HG03139 (cell line): ENCODE measurements at regions not wholly inside any gene's neighbourhood (a gene's known extent, or its start where the extent isn't known, plus 50 kb on each side); places are given as distances from the start of the nearest gene placed in this dataset.

ENCODE experiments used
- ATAC-seq: cut with Tn5 transposase; IDR thresholded peaks from one replicate; pipeline ENCODE4 v1.9.1; 2021; ENCODE audit not compliant: unreplicated experiment

GRCh38 chr6:140138311-140139010 lies 764.0 kb upstream of the CITED2 start:
- no peak for ATAC-seq

- no peak for ATAC-seq
These were observed 759.8 kb upstream of the CITED2 start for GRCh38 chr6:140134224-140134623.

- ATAC-seq, result no peak
These were observed 755.6 kb upstream of the CITED2 start for GRCh38 chr6:140130074-140130473.

- no peak for ATAC-seq
These were observed 750.0 kb upstream of the CITED2 start for GRCh38 chr6:140124498-140124897.

- no peak for ATAC-seq
These were observed 733.7 kb upstream of the CITED2 start for GRCh38 chr6:140108167-140108566.

- ATAC-seq, result no peak
These were observed 732.8 kb upstream of the CITED2 start for GRCh38 chr6:140107216-140107615.

- ATAC-seq, result no peak
These were observed 731.4 kb upstream of the CITED2 start for GRCh38 chr6:140105857-140106256.

GRCh38 chr6:140105241-140105640 lies 730.8 kb upstream of the CITED2 start:
- no peak for ATAC-seq

GRCh38 chr6:140101818-140102217 lies 727.4 kb upstream of the CITED2 start:
- ATAC-seq, result no peak

GRCh38 chr6:140101367-140101766 lies 726.9 kb upstream of the CITED2 start:
- no peak for ATAC-seq

- no peak for ATAC-seq
These were observed 721.1 kb upstream of the CITED2 start for GRCh38 chr6:140095532-140095931.

GRCh38 chr6:140091895-140092294 lies 717.4 kb upstream of the CITED2 start:
- no peak for ATAC-seq

GRCh38 chr6:140090871-140091270 lies 716.4 kb upstream of the CITED2 start:
- no peak for ATAC-seq

GRCh38 chr6:140083375-140083774 lies 708.9 kb upstream of the CITED2 start:
- ATAC-seq, result no peak

GRCh38 chr6:140082867-140083297 lies 708.4 kb upstream of the CITED2 start:
- no peak for ATAC-seq

- no peak for ATAC-seq
These were observed 704.9 kb upstream of the CITED2 start for GRCh38 chr6:140079328-140079727.

- no peak for ATAC-seq
These were observed 704.2 kb upstream of the CITED2 start for GRCh38 chr6:140078561-140079125.

GRCh38 chr6:140077827-140078560 lies 703.5 kb upstream of the CITED2 start:
- ATAC-seq, result no peak

GRCh38 chr6:140076105-140076504 lies 701.7 kb upstream of the CITED2 start:
- ATAC-seq, result no peak

- no peak for ATAC-seq
These were observed 699.0 kb upstream of the CITED2 start for GRCh38 chr6:140073456-140073855.

- no peak for ATAC-seq
These were observed 697.2 kb upstream of the CITED2 start for GRCh38 chr6:140071601-140072062.

GRCh38 chr6:140070846-140071473 lies 696.5 kb upstream of the CITED2 start:
- no peak for ATAC-seq
